ENCODE measurements at regions not wholly inside any gene's neighbourhood (a gene's known extent, or its start where the extent isn't known, plus 50 kb on each side); places are given as distances from the start of the nearest gene placed in this dataset.

- H3K27me3 Mint-ChIP-seq: no peaks in the 10 kb centered on the region
- POLR2A ChIA-PET: no interaction called here
- CTCF ChIA-PET: no interaction called here
- H3K36me3 Mint-ChIP-seq (ENCODE audit: low read depth): no peaks in the 10 kb centered on the region
- no peak overlapping the region for H3K4me3 Mint-ChIP-seq
- no peak overlapping the region for H3K27ac Mint-ChIP-seq
- DNase-seq: no peak
- no peaks in the 10 kb centered on the region for H3K9me3 Mint-ChIP-seq
- H3K4me1 Mint-ChIP-seq: no peaks in the 10 kb centered on the region
These were observed 230.9 kb upstream of the MOCS1 start for GRCh38 chr6:40165036-40165709.

GRCh38 chr6:40164345-40164755 lies 230.1 kb upstream of the MOCS1 start:
- CTCF ChIA-PET: no interaction called here
- POLR2A ChIA-PET: no interaction called here
- no peaks in the 10 kb centered on the region for H3K4me1 Mint-ChIP-seq

GRCh38 chr6:40163924-40164323 lies 229.7 kb upstream of the MOCS1 start:
- Mint-ChIP-seq H3K4me3 (no peak overlapping the region), H3K36me3 (ENCODE audit: low read depth) (no peaks in the 10 kb centered on the region)

More at GRCh38 chr6:40164345-40164755, 230.1 kb upstream of the MOCS1 start:
- no peaks in the 10 kb centered on the region for H3K27me3 Mint-ChIP-seq
- no peak for DNase-seq
- no peak overlapping the region for H3K27ac Mint-ChIP-seq
- H3K36me3 Mint-ChIP-seq (ENCODE audit: low read depth): no peaks in the 10 kb centered on the region
- no peaks in the 10 kb centered on the region for H3K9me3 Mint-ChIP-seq
- no peak overlapping the region for H3K4me3 Mint-ChIP-seq

GRCh38 chr6:40162074-40162473 lies 227.8 kb upstream of the MOCS1 start:
- Mint-ChIP-seq H3K27ac (no peak overlapping the region), H3K9me3 (no peaks in the 10 kb centered on the region), H3K4me1 (no peaks in the 10 kb centered on the region), H3K27me3 (no peaks in the 10 kb centered on the region), H3K36me3 (ENCODE audit: low read depth) (no peaks in the 10 kb centered on the region), H3K4me3 (no peak overlapping the region)
- DNase-seq: no peak
- POLR2A ChIA-PET: no interaction called here
- CTCF ChIA-PET: no interaction called here

More at GRCh38 chr6:40163924-40164323, 229.7 kb upstream of the MOCS1 start:
- ChIA-PET POLR2A (no interaction called here), CTCF (no interaction called here)
- DNase-seq: no peak
- no peaks in the 10 kb centered on the region for H3K4me1 Mint-ChIP-seq
- H3K27ac Mint-ChIP-seq: no peak overlapping the region
- no peaks in the 10 kb centered on the region for H3K9me3 Mint-ChIP-seq
- H3K27me3 Mint-ChIP-seq: no peaks in the 10 kb centered on the region

GRCh38 chr6:40160826-40161225 lies 226.6 kb upstream of the MOCS1 start:
- H3K4me3 Mint-ChIP-seq: no peak overlapping the region

GRCh38 chr6:40159865-40160264 lies 225.6 kb upstream of the MOCS1 start:
- DNase-seq: no peak
- Mint-ChIP-seq H3K27me3 (no peaks in the 10 kb centered on the region), H3K9me3 (peaks cover 2% of the 10 kb centered on the region), H3K4me3 (no peak overlapping the region), H3K36me3 (ENCODE audit: low read depth) (no peaks in the 10 kb centered on the region), H3K4me1 (no peaks in the 10 kb centered on the region), H3K27ac (no peak overlapping the region)
- ChIA-PET CTCF (interaction anchor here (0.5 kb wide), 1 partner anchor 664 kb away, joined by 3 read pairs; no protein-coding TSS in a partner anchor), POLR2A (no interaction called here)

More at GRCh38 chr6:40160826-40161225, 226.6 kb upstream of the MOCS1 start:
- CTCF ChIA-PET: no interaction called here
- Mint-ChIP-seq H3K27ac (no peak overlapping the region), H3K27me3 (no peaks in the 10 kb centered on the region), H3K36me3 (ENCODE audit: low read depth) (no peaks in the 10 kb centered on the region), H3K4me1 (no peaks in the 10 kb centered on the region), H3K9me3 (peaks cover 2% of the 10 kb centered on the region)
- POLR2A ChIA-PET: no interaction called here
- DNase-seq: no peak

- no peak for DNase-seq
These were observed 218.6 kb upstream of the MOCS1 start for GRCh38 chr6:40152701-40153436.

GRCh38 chr6:40152196-40152595 lies 217.9 kb upstream of the MOCS1 start:
- Mint-ChIP-seq H3K27me3 (no peaks in the 10 kb centered on the region), H3K4me3 (no peak overlapping the region), H3K9me3 (peaks cover 2% of the 10 kb centered on the region), H3K27ac (no peak overlapping the region), H3K36me3 (ENCODE audit: low read depth) (no peaks in the 10 kb centered on the region), H3K4me1 (no peaks in the 10 kb centered on the region)
- ChIA-PET POLR2A (no interaction called here), CTCF (no interaction called here)
- DNase-seq: no peak

More at GRCh38 chr6:40152701-40153436, 218.6 kb upstream of the MOCS1 start:
- ChIA-PET POLR2A (no interaction called here), CTCF (no interaction called here)
- Mint-ChIP-seq H3K27ac (no peak overlapping the region), H3K27me3 (no peaks in the 10 kb centered on the region), H3K36me3 (ENCODE audit: low read depth) (no peaks in the 10 kb centered on the region), H3K9me3 (peaks cover 2% of the 10 kb centered on the region), H3K4me1 (no peaks in the 10 kb centered on the region), H3K4me3 (no peak overlapping the region)

GRCh38 chr6:40148882-40149573 lies 214.8 kb upstream of the MOCS1 start:
- Mint-ChIP-seq H3K4me3 (no peak overlapping the region), H3K27me3 (no peaks in the 10 kb centered on the region), H3K4me1 (no peaks in the 10 kb centered on the region), H3K27ac (no peak overlapping the region), H3K36me3 (ENCODE audit: low read depth) (no peaks in the 10 kb centered on the region), H3K9me3 (peaks cover 2% of the 10 kb centered on the region)
- DNase-seq: no peak
- CTCF ChIA-PET: no interaction called here
- POLR2A ChIA-PET: no interaction called here

GRCh38 chr6:40146902-40147301 lies 212.6 kb upstream of the MOCS1 start:
- DNase-seq: no peak
- ChIA-PET POLR2A (no interaction called here), CTCF (no interaction called here)
- H3K27ac Mint-ChIP-seq: no peak overlapping the region
- no peaks in the 10 kb centered on the region for H3K36me3 Mint-ChIP-seq (ENCODE audit: low read depth)
- no peaks in the 10 kb centered on the region for H3K27me3 Mint-ChIP-seq
- no peaks in the 10 kb centered on the region for H3K4me1 Mint-ChIP-seq
- no peak overlapping the region for H3K4me3 Mint-ChIP-seq
- peaks cover 2% of the 10 kb centered on the region for H3K9me3 Mint-ChIP-seq

GRCh38 chr6:40139447-40139846 lies 205.2 kb upstream of the MOCS1 start:
- no peaks in the 10 kb centered on the region for H3K36me3 Mint-ChIP-seq (ENCODE audit: low read depth)
- H3K4me3 Mint-ChIP-seq: no peak overlapping the region
- peaks cover 9% of the 10 kb centered on the region for H3K9me3 Mint-ChIP-seq
- no peak overlapping the region for H3K27ac Mint-ChIP-seq
- ChIA-PET POLR2A (no interaction called here), CTCF (no interaction called here)
- no peaks in the 10 kb centered on the region for H3K27me3 Mint-ChIP-seq
- DNase-seq: no peak
- no peaks in the 10 kb centered on the region for H3K4me1 Mint-ChIP-seq

GRCh38 chr6:40138273-40138720 lies 204.0 kb upstream of the MOCS1 start:
- ChIA-PET POLR2A (no interaction called here), CTCF (no interaction called here)
- no peak overlapping the region for H3K4me3 Mint-ChIP-seq
- DNase-seq: no peak
- H3K27ac Mint-ChIP-seq: no peak overlapping the region
- H3K4me1 Mint-ChIP-seq: no peaks in the 10 kb centered on the region
- no peaks in the 10 kb centered on the region for H3K36me3 Mint-ChIP-seq (ENCODE audit: low read depth)
- H3K27me3 Mint-ChIP-seq: no peaks in the 10 kb centered on the region
- H3K9me3 Mint-ChIP-seq: peaks cover 10% of the 10 kb centered on the region

GRCh38 chr6:40135491-40136072 lies 201.3 kb upstream of the MOCS1 start:
- ChIA-PET POLR2A (no interaction called here), CTCF (no interaction called here)
- Mint-ChIP-seq H3K27me3 (no peaks in the 10 kb centered on the region), H3K27ac (no peak overlapping the region), H3K4me1 (no peaks in the 10 kb centered on the region), H3K9me3 (peaks cover 10% of the 10 kb centered on the region), H3K4me3 (no peak overlapping the region), H3K36me3 (ENCODE audit: low read depth) (no peaks in the 10 kb centered on the region)
- no peak for DNase-seq
